Endothelial cell of umbilical vein (primary cell): ENCODE measurements at regions not wholly inside any gene's neighbourhood (a gene's known extent, or its start where the extent isn't known, plus 50 kb on each side); places are given as distances from the start of the nearest gene placed in this dataset.

Experiments
- BruUV-seq: library from RNA; stranded (reverse); fragments of 400-500 nt; replicated peaks from 2 replicates; lab custom pipeline; 2021; lab: Mats Ljungman, UMichigan
- CTCF ChIA-PET: fragments of 300-600, 350-600 bp; sonication (Branson Sonifier 250); formaldehyde crosslinking; loops from one replicate; lab custom pipeline; 2021; ENCODE audit warnings: antibody characterized with exemption, inconsistent platforms; lab: Charles Lee
- POLR2A ChIA-PET: fragments of 300-600, 350-600 bp; sonication (Branson Sonifier 250); formaldehyde crosslinking; loops from one replicate; lab custom pipeline; 2021; ENCODE audit warnings: antibody characterized with exemption, inconsistent platforms; lab: Charles Lee
- DNase-seq: peaks from one replicate; pipeline ENCODE4 v3.0.0-alpha.2; 2011; ENCODE audit warnings: low read depth, low spot score
- FAIRE-seq: peaks from 2 replicates; lab custom pipeline; 2011; peaks lifted over from hg19 to GRCh38; lab: Jason Lieb, UNC
- H2AFZ ChIP-seq: 2 replicates; pipeline ENCODE4 v1.6.0; 2012; ENCODE audit warnings: low read depth, low read length, control low read depth, inconsistent platforms
- H3K27ac ChIP-seq: 2 replicates; pipeline ENCODE4 v1.5.1; 2011; ENCODE audit warnings: low read depth, mild to moderate bottlenecking, control low read depth, low read length, moderate library complexity; ENCODE audit not compliant: insufficient read depth
- H3K27me3 ChIP-seq, 2 experiments: 2 replicates each; pipeline versions ENCODE4 v1.6.0 to v1.6.1; 2011; ENCODE audit warnings: low read length in 2 of 2, mixed read lengths in 1 of 2; ENCODE audit not compliant: control insufficient read depth in 2 of 2, insufficient read depth in 2 of 2
- H3K36me3 ChIP-seq, 2 experiments: 2 replicates in 1 of 2; 3 replicates in 1 of 2; pipeline ENCODE4 v1.5.1; 2011; ENCODE audit warnings: low read length in 2 of 2, mild to moderate bottlenecking in 1 of 2, moderate library complexity in 1 of 2; ENCODE audit not compliant: control insufficient read depth in 2 of 2, insufficient read depth in 2 of 2; ENCODE audit errors: extremely low read depth in 1 of 2
- H3K4me1 ChIP-seq: 3 replicates; pipeline ENCODE4 v1.5.1; 2011; ENCODE audit warnings: mild to moderate bottlenecking, low read length; ENCODE audit not compliant: control insufficient read depth, insufficient read depth; ENCODE audit errors: extremely low read depth
- H3K4me2 ChIP-seq: 2 replicates; pipeline ENCODE4 v1.6.1; 2011; ENCODE audit warnings: low read length, control low read depth, mixed read lengths; ENCODE audit not compliant: insufficient read depth
- H3K4me3 ChIP-seq, 3 experiments: fragments of 200-600 bp in 1 of 3; sonication (generic), shearing (Covaris generic) in 1 of 3; replicated peaks in 1 of 3; 2 replicates each; pipeline ENCODE4 v1.5.1; 2011 to 2016; ENCODE audit warnings: control low read depth in 3 of 3, low read length in 3 of 3, mild to moderate bottlenecking in 2 of 3, inconsistent platforms in 1 of 3, low read depth in 1 of 3, moderate library complexity in 1 of 3; ENCODE audit not compliant: insufficient read depth in 1 of 3
- H3K79me2 ChIP-seq: 2 replicates; pipeline ENCODE4 v1.6.0; 2012; ENCODE audit warnings: low read length, inconsistent platforms; ENCODE audit not compliant: control insufficient read depth, insufficient read depth
- H3K9ac ChIP-seq: replicated peaks from 2 replicates; pipeline ENCODE3; 2011; ENCODE audit warnings: low read length, control low read depth; ENCODE audit not compliant: insufficient read depth; ENCODE audit errors: extremely low read depth
- H3K9me1 ChIP-seq: replicated peaks from 3 replicates; pipeline ENCODE4 v1.6.0; 2011; ENCODE audit warnings: mild to moderate bottlenecking, low read length; ENCODE audit not compliant: control insufficient read depth, insufficient read depth; ENCODE audit errors: extremely low read depth
- H3K9me3 ChIP-seq: replicated peaks from 2 replicates; pipeline ENCODE4 v1.5.1; 2012; ENCODE audit warnings: low read length, inconsistent platforms; ENCODE audit not compliant: control insufficient read depth, insufficient read depth
- H4K20me1 ChIP-seq: replicated peaks from 2 replicates; pipeline ENCODE3; 2011; ENCODE audit warnings: mild to moderate bottlenecking, low read length; ENCODE audit not compliant: control insufficient read depth, insufficient read depth; ENCODE audit errors: extremely low read depth
- CTCF ChIP-seq, 2 donors: IDR thresholded peaks; 1 replicate in 1 of 2; 2 replicates in 1 of 2; pipeline ENCODE4 v1.5.1; 2011; ENCODE audit warnings: low read length in 2 of 2, mild to moderate bottlenecking in 2 of 2, moderate library complexity in 2 of 2, control low read depth in 1 of 2, inconsistent platforms in 1 of 2, low read depth in 1 of 2; ENCODE audit not compliant: insufficient read depth in 1 of 2; ENCODE audit errors: extremely low read depth in 1 of 2
- EZH2 ChIP-seq: IDR thresholded peaks from 2 replicates; pipeline ENCODE4 v1.6.1; 2012; ENCODE audit warnings: borderline replicate concordance, low read depth, mild to moderate bottlenecking, moderate library complexity, low read length, inconsistent platforms; ENCODE audit not compliant: severe bottlenecking
- FOS ChIP-seq: IDR thresholded peaks from 2 replicates; pipeline ENCODE4 v1.6.1; 2011; ENCODE audit warnings: mild to moderate bottlenecking, low read length, moderate library complexity, borderline replicate concordance; ENCODE audit not compliant: insufficient read depth
- GATA2 ChIP-seq: IDR thresholded peaks from 2 replicates; pipeline ENCODE4 v1.7.0; 2011; ENCODE audit warnings: low read depth, mild to moderate bottlenecking, moderate library complexity, mixed read lengths, low read length; ENCODE audit not compliant: insufficient read length, insufficient read depth
- JUN ChIP-seq: IDR thresholded peaks from 2 replicates; pipeline ENCODE4 v1.6.1; 2011; ENCODE audit warnings: borderline replicate concordance, low read depth; ENCODE audit not compliant: insufficient read length, insufficient read depth
- MAX ChIP-seq: IDR thresholded peaks from 2 replicates; pipeline ENCODE4 v1.6.1; 2011; ENCODE audit not compliant: insufficient read depth, insufficient read length
- MYC ChIP-seq: IDR thresholded peaks from one replicate; pipeline ENCODE4 v1.6.1; 2011; ENCODE audit warnings: mild to moderate bottlenecking, low read depth, low read length
- POLR2A ChIP-seq: IDR thresholded peaks from 2 replicates; pipeline ENCODE4 v1.6.1; 2012; ENCODE audit warnings: low read depth, mild to moderate bottlenecking, control low read depth, low read length
- POLR2AphosphoS5 ChIP-seq: IDR thresholded peaks from 2 replicates; pipeline ENCODE4 v1.6.1; 2012; ENCODE audit warnings: low read depth, mild to moderate bottlenecking, control low read depth, low read length, moderate library complexity; ENCODE audit not compliant: insufficient read depth
- dilution Hi-C: fragments of 300-500 bp; cut with MboI; formaldehyde crosslinking; loops from one replicate; pipeline ENCODE4 v1.15.0; 2019; ENCODE audit warnings: low sequenced_read_pairs; ENCODE audit not compliant: extremely low pct_ligation_motif_present
- intact Hi-C: fragments of 100-400 bp; cut with micrococcal nuclease; formaldehyde crosslinking; loops from one replicate; pipeline ENCODE4 v1.10.0; 2022

GRCh38 chr2:226641008-226641407, 158.6 kb downstream of the IRS1 start:
- no peaks in the 10 kb centered on the region for H3K36me3 ChIP-seq
- no TSS peak for BruUV-seq
- H3K4me2 ChIP-seq = no peak overlapping the region
- FAIRE-seq = no peak
- H3K27ac ChIP-seq = no peak overlapping the region
- dilution Hi-C loops (no loop called here), intact Hi-C loops (loop anchor here (1.0 kb wide), 1 partner anchor 14 kb away; no protein-coding TSS in a partner anchor)
- no peak overlapping the region for H3K9ac ChIP-seq
- H2AFZ ChIP-seq = no peak overlapping the region
- no peaks in the 10 kb centered on the region for H3K79me2 ChIP-seq
- no peak for DNase-seq
- no peak overlapping the region for H3K4me3 ChIP-seq
- no peaks in the 10 kb centered on the region for H4K20me1 ChIP-seq
- POLR2A ChIA-PET = no interaction called here
- H3K27me3 ChIP-seq = peaks cover 15 to 17% of the 10 kb centered on the region in 2 experiments
- H3K9me1 ChIP-seq = no peaks in the 10 kb centered on the region
- CTCF ChIA-PET = no interaction called here
- TF ChIP-seq GATA2 (no peak), MAX (no peak), CTCF (IDR thresholded peaks at IDR 0.05; ENCODE audit: extremely low read depth in 1 of 2, insufficient read depth in 1 of 2, low read depth in 1 of 2, low read length in 2 of 2) (no peak), JUN (no peak), POLR2AphosphoS5 (no peak), FOS (no peak), EZH2 (no peak), POLR2A (no peak), MYC (no peak)
- H3K9me3 ChIP-seq = no peaks in the 10 kb centered on the region
- H3K4me1 ChIP-seq = no peaks in the 10 kb centered on the region
